T-helper 2 cell treated with Interferon-gamma antibody and Interleukin-4, amounts not matched to agents 5 μg/mL and 100 μg/mL, for 36 hours (primary cell): ENCODE measurements at regions not wholly inside any gene's neighbourhood (a gene's known extent, or its start where the extent isn't known, plus 50 kb on each side); places are given as distances from the start of the nearest gene placed in this dataset.
A peak's percentile ranks its signal among the peaks of the same experiment; 100 is the strongest.
"Not testable (repeated sequence)": the region's sequence is repeated elsewhere in the genome, so short reads cannot be mapped to it uniquely, and the experiment has no call there.

Experiments
- DNase-seq: peaks from one replicate; pipeline ENCODE4 v3.0.0; 2021; ENCODE audit warnings: low spot score
- H3K27ac Mint-ChIP-seq: one replicate; pipeline ENCODE4 v1.8.0; 2021; ENCODE audit warnings: mild to moderate bottlenecking, mixed read lengths
- H3K27me3 Mint-ChIP-seq: one replicate; pipeline ENCODE4 v1.8.0; 2021; ENCODE audit warnings: low read depth, mixed read lengths
- H3K36me3 Mint-ChIP-seq: one replicate; pipeline ENCODE4 v1.8.0; 2021; ENCODE audit warnings: low read depth, mixed read lengths
- H3K4me1 Mint-ChIP-seq: one replicate; pipeline ENCODE4 v1.8.0; 2021; ENCODE audit warnings: low read depth, mixed read lengths
- H3K4me3 Mint-ChIP-seq: one replicate; pipeline ENCODE4 v1.8.0; 2022; ENCODE audit warnings: mild to moderate bottlenecking, moderate library complexity, mixed read lengths
- H3K9me3 Mint-ChIP-seq: one replicate; pipeline ENCODE4 v1.8.0; 2021; ENCODE audit warnings: mixed read lengths

- no peaks in the 10 kb centered on the region for H3K36me3 Mint-ChIP-seq
- no peaks in the 10 kb centered on the region for H3K27me3 Mint-ChIP-seq
Measured at GRCh38 chr1:213598263-213598662, 389.5 kb upstream of the PROX1 start.

GRCh38 chr1:213600879-213601278, 386.9 kb upstream of the PROX1 start:
- Mint-ChIP-seq H3K4me3 (no peak overlapping the region), H3K36me3 (no peaks in the 10 kb centered on the region), H3K4me1 (no peaks in the 10 kb centered on the region), H3K9me3 (no peaks in the 10 kb centered on the region), H3K27ac (no peak overlapping the region), H3K27me3 (no peaks in the 10 kb centered on the region)
- DNase-seq: no peak

More at GRCh38 chr1:213598263-213598662, 389.5 kb upstream of the PROX1 start:
- DNase-seq: no peak
- no peaks in the 10 kb centered on the region for H3K9me3 Mint-ChIP-seq
- H3K4me1 Mint-ChIP-seq: no peaks in the 10 kb centered on the region
- no peak overlapping the region for H3K4me3 Mint-ChIP-seq
- no peak overlapping the region for H3K27ac Mint-ChIP-seq

- H3K27me3 Mint-ChIP-seq, H3K27ac Mint-ChIP-seq: not testable (repeated sequence)
Measured at GRCh38 chr1:213601705-213602104, 386.1 kb upstream of the PROX1 start.

GRCh38 chr1:213602796-213603486, 384.8 kb upstream of the PROX1 start:
- no peak for DNase-seq
- H3K4me1 Mint-ChIP-seq: no peaks in the 10 kb centered on the region
- no peak overlapping the region for H3K27ac Mint-ChIP-seq
- H3K36me3 Mint-ChIP-seq: no peaks in the 10 kb centered on the region
- H3K4me3 Mint-ChIP-seq: no peak overlapping the region
- no peaks in the 10 kb centered on the region for H3K9me3 Mint-ChIP-seq
- H3K27me3 Mint-ChIP-seq: no peaks in the 10 kb centered on the region

More at GRCh38 chr1:213601705-213602104, 386.1 kb upstream of the PROX1 start:
- not testable (repeated sequence) for H3K4me3 Mint-ChIP-seq, H3K36me3 Mint-ChIP-seq, H3K9me3 Mint-ChIP-seq, DNase-seq, H3K4me1 Mint-ChIP-seq

- H3K36me3 Mint-ChIP-seq: no peaks in the 10 kb centered on the region
- no peaks in the 10 kb centered on the region for H3K9me3 Mint-ChIP-seq
- no peak for DNase-seq
- H3K4me1 Mint-ChIP-seq: no peaks in the 10 kb centered on the region
- H3K4me3 Mint-ChIP-seq: no peak overlapping the region
- H3K27ac Mint-ChIP-seq: no peak overlapping the region
- no peaks in the 10 kb centered on the region for H3K27me3 Mint-ChIP-seq
Measured at GRCh38 chr1:213604477-213604876, 383.3 kb upstream of the PROX1 start.

GRCh38 chr1:213605732-213606131, 382.0 kb upstream of the PROX1 start:
- no peaks in the 10 kb centered on the region for H3K9me3 Mint-ChIP-seq
- no peaks in the 10 kb centered on the region for H3K27me3 Mint-ChIP-seq
- no peak overlapping the region for H3K27ac Mint-ChIP-seq
- no peak overlapping the region for H3K4me3 Mint-ChIP-seq
- no peak for DNase-seq
- no peaks in the 10 kb centered on the region for H3K36me3 Mint-ChIP-seq
- no peaks in the 10 kb centered on the region for H3K4me1 Mint-ChIP-seq

GRCh38 chr1:213606252-213606820, 381.4 kb upstream of the PROX1 start:
- Mint-ChIP-seq H3K27me3 (no peaks in the 10 kb centered on the region), H3K9me3 (no peaks in the 10 kb centered on the region), H3K36me3 (no peaks in the 10 kb centered on the region), H3K27ac (no peak overlapping the region), H3K4me3 (no peak overlapping the region), H3K4me1 (no peaks in the 10 kb centered on the region)
- DNase-seq: no peak

GRCh38 chr1:213613549-213613948, 374.2 kb upstream of the PROX1 start:
- Mint-ChIP-seq H3K27ac (no peak overlapping the region), H3K4me1 (no peaks in the 10 kb centered on the region), H3K9me3 (no peaks in the 10 kb centered on the region), H3K36me3 (no peaks in the 10 kb centered on the region), H3K27me3 (peaks cover 34% of the 10 kb centered on the region), H3K4me3 (no peak overlapping the region)
- DNase-seq: no peak

- Mint-ChIP-seq H3K27ac (no peak overlapping the region), H3K27me3 (peaks cover 43% of the 10 kb centered on the region), H3K4me3 (no peak overlapping the region), H3K9me3 (no peaks in the 10 kb centered on the region), H3K4me1 (no peaks in the 10 kb centered on the region), H3K36me3 (no peaks in the 10 kb centered on the region)
- DNase-seq: no peak
Measured at GRCh38 chr1:213615226-213615916, 372.4 kb upstream of the PROX1 start.

GRCh38 chr1:213617133-213617532, 370.6 kb upstream of the PROX1 start:
- Mint-ChIP-seq H3K27ac (no peak overlapping the region), H3K4me1 (no peaks in the 10 kb centered on the region), H3K36me3 (no peaks in the 10 kb centered on the region), H3K27me3 (peaks cover 55% of the 10 kb centered on the region), H3K4me3 (no peak overlapping the region), H3K9me3 (no peaks in the 10 kb centered on the region)
- no peak for DNase-seq

- Mint-ChIP-seq H3K9me3 (no peaks in the 10 kb centered on the region), H3K27me3 (peaks cover 53% of the 10 kb centered on the region), H3K4me1 (peaks cover 8% of the 10 kb centered on the region), H3K27ac (no peak overlapping the region), H3K36me3 (no peaks in the 10 kb centered on the region), H3K4me3 (no peak overlapping the region)
- DNase-seq: no peak
Measured at GRCh38 chr1:213618094-213618493, 369.7 kb upstream of the PROX1 start.

GRCh38 chr1:213619026-213619425, 368.7 kb upstream of the PROX1 start:
- H3K36me3 Mint-ChIP-seq: no peaks in the 10 kb centered on the region
- no peaks in the 10 kb centered on the region for H3K9me3 Mint-ChIP-seq
- peaks cover 58% of the 10 kb centered on the region for H3K27me3 Mint-ChIP-seq
- H3K27ac Mint-ChIP-seq: no peak overlapping the region
- H3K4me3 Mint-ChIP-seq: no peak overlapping the region
- DNase-seq: no peak
- H3K4me1 Mint-ChIP-seq: peaks cover 9% of the 10 kb centered on the region

GRCh38 chr1:213621077-213621476, 366.7 kb upstream of the PROX1 start:
- no peak overlapping the region for H3K27ac Mint-ChIP-seq
- peaks cover 48% of the 10 kb centered on the region for H3K27me3 Mint-ChIP-seq
- H3K4me3 Mint-ChIP-seq: no peak overlapping the region
- H3K9me3 Mint-ChIP-seq: no peaks in the 10 kb centered on the region
- H3K4me1 Mint-ChIP-seq: peaks cover 9% of the 10 kb centered on the region
- DNase-seq: no peak
- H3K36me3 Mint-ChIP-seq: no peaks in the 10 kb centered on the region

- H3K4me3 Mint-ChIP-seq: no peak overlapping the region
- H3K36me3 Mint-ChIP-seq: no peaks in the 10 kb centered on the region
- H3K4me1 Mint-ChIP-seq: peaks cover 9% of the 10 kb centered on the region
- no peaks in the 10 kb centered on the region for H3K9me3 Mint-ChIP-seq
- peaks cover 40% of the 10 kb centered on the region for H3K27me3 Mint-ChIP-seq
- no peak overlapping the region for H3K27ac Mint-ChIP-seq
- peak; percentile 43 for DNase-seq
Measured at GRCh38 chr1:213622365-213623063, 365.3 kb upstream of the PROX1 start.
